ENCODE measurements at regions not wholly inside any gene's neighbourhood (a gene's known extent, or its start where the extent isn't known, plus 50 kb on each side); places are given as distances from the start of the nearest gene placed in this dataset.

GRCh38 chr10:113219446-113219845 lies 269.4 kb downstream of the TCF7L2 start:
- DNase-seq (ENCODE audit: low read depth in 2 of 2), result no peak

DNA sequence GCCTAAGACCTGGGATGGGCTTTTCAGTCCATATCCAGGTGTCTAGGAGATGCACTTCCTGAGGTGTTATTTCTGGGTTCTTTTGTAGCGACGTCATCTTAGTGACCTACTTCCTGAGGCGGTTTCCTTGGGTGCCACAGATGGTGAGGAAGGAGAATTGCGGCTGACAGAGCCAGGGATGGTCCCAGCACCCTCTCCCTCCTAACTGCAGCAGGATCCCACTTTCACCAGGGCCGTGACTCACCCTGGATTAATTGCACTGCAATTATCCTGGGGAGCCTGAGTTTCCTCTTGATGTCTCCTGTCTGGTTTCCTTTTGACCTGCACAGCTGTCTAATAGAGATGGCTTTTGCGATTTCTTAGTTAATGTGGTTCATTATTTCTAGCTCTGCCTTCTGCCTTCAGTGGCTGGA lies 271.7 kb downstream of the TCF7L2 start:
- no peak for DNase-seq (ENCODE audit: low read depth in 2 of 2)

GRCh38 chr10:113222207-113222606 lies 272.2 kb downstream of the TCF7L2 start:
- DNase-seq (ENCODE audit: low read depth in 2 of 2), result no peak

DNA sequence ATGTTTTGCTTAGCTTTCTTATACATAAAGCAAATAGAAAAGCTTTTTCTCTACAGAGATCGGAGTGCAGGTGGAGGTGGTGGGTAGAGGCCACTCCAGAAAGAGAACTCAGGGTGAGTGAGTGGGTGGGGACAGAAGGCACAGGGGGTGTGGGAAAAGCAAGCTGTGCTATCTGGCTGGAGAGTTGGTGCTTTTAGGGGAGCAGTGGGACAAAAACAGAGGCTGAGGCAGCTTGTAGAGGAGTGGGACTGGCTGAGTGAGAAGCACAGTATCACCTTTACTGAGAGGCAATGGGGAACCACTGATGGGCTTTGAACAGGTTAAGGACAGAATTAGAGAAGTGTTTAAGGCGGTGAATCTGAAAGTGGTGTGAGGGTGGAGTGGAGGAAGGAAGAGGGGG lies 275.3 kb downstream of the TCF7L2 start:
- DNase-seq (ENCODE audit: low read depth in 2 of 2), result no peak

DNA sequence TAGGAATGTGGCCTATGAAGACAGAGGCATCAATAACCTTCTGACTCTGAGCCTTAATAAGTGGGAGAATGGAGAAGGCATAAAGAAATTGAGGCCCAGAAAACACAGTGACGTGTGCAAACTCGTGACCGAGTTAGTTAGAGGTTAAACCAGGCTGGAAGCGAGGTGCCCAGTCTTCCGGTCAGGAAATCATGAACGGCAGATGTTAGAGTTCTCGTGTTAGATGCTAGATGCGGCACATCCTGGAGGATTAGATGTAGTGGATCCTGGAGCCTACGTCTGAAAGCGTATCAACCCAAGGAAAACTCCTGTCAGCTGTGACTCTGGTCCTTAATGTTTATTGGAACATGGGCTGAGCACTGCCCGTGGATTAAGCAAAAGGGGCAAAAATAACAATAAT lies 275.9 kb downstream of the TCF7L2 start:
- DNase-seq (ENCODE audit: low read depth in 2 of 2), result no peak

GRCh38 chr10:113226399-113226798 lies 276.4 kb downstream of the TCF7L2 start:
- DNase-seq (ENCODE audit: low read depth in 2 of 2), result no peak

- no peak for DNase-seq (ENCODE audit: low read depth in 2 of 2)
Measured at GRCh38 chr10:113226831-113227445, 276.9 kb downstream of the TCF7L2 start.

GRCh38 chr10:113228530-113228929 lies 278.5 kb downstream of the TCF7L2 start:
- no peak for DNase-seq (ENCODE audit: low read depth in 2 of 2)

DNA sequence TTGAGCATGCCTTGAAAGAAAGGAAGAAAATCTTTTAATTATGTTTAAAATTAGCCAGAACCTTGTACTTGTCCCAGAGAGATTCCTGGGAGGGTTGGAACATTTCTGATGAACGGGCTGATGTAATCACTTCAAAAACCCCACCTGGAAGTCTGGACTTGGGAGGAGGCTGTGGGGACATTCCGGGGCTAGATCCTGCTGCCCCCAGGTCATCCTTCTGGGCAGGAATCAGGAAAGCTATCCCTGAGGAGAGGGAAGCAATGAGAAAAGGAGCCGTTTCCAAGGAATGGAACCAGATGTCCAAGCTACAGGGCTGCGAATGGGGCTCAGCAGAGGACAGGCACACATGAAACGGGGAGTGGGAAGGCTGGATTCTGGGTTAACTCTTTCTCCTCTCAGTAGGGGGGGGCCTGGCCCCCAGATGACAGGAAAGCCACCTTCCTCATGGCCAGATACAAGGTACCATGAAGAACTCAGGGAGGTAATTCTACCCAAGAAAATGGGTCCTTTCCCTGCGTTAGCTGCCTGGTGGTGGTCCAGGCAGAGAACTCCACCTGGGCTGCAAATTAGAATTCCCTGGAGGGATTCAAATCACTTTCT lies 280.1 kb downstream of the TCF7L2 start:
- no peak for DNase-seq (ENCODE audit: low read depth in 2 of 2)

DNA sequence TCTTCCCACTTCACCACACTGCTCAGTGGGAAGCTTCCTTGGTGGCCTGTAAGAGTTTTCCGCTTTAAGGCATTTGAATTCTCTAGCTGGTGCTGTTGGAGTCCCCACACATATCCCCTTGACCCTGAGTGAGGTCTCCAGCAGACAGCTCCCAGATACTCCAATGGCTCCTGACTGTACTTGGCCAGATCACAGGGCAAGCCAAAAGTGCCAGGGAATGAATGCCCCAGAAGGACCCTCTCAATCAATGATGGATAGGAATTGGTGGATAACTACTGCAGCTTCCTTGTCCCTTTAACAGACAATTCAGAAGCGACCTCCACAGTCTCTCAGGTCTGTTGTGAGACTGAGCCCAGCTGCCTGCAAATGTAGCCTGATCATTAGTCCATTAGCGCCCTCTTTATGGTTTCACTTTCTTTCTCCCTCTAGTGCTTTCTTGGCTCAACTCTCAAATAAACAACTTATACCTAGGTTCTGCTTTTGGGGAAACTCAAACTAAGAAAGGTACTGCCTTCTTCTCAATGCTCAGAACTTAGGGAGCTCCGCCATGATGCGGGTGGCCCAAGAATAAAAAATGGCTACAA lies 283.0 kb downstream of the TCF7L2 start:
- DNase-seq (ENCODE audit: low read depth in 2 of 2), result no peak

- DNase-seq (ENCODE audit: low read depth in 2 of 2), result no peak
Measured at GRCh38 chr10:113234481-113234880, 284.4 kb downstream of the TCF7L2 start.

DNA sequence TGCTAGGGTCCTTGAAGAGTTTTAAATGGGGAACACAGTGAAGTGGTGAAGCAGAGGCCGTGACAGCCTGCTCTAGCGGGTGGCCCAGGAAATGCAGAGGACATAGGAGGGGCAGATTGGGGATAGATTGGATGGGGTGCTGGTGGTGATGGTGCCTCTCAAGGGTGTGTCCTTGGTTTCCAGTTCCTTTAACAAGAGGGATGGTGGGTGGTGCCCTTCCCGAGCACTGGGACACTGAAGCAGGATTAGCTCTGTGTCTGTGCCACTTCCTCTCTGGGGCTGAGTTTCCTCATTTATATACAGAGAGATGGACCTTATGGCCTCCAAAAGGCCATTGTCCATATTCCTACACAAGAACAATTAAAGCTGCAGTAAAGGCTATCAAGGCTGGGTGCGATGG lies 285.5 kb downstream of the TCF7L2 start:
- no peak for DNase-seq (ENCODE audit: low read depth in 2 of 2)

- no peak for DNase-seq (ENCODE audit: low read depth in 2 of 2)
Measured at GRCh38 chr10:113236998-113237397, 287.0 kb downstream of the TCF7L2 start.

DNA sequence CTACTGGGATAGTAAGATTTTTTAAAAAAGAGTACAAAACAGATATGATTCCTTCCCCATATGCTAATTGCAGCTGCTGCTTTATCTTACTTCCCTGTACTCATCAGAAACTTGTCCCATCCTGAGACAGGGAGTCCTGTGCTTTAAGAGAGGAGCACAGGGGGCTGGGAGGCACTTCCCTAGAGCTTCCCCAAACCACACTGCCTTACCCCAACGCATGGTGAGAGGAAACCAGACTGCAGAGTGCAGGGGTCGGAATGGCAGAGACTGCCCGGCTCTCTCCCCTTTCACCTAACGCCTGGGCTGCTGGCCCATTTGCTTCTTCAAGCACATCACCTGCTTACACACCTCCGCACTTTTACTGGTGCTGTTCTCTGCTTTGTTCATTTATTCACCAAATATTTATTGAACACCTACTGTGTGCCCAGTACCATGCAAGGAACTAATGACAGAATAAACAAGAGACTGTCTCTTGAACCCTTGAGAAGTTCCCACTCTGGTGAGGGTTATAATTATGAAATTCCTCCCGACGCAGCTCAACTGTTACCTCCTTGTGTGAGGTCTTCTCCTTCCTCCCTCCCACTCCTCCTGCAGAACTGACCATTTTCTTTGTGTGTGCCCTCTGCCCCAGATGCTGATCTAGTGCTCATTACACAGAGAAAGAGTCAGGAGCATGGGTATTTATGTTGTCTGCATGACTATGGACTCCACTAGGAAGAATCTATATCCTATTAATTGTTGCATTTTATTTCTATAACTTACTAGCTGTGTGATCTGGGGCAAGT lies 289.7 kb downstream of the TCF7L2 start:
- no peak for DNase-seq (ENCODE audit: low read depth in 2 of 2)

GRCh38 chr10:113240736-113241135 lies 290.7 kb downstream of the TCF7L2 start:
- DNase-seq (ENCODE audit: low read depth in 2 of 2), result no peak

DNA sequence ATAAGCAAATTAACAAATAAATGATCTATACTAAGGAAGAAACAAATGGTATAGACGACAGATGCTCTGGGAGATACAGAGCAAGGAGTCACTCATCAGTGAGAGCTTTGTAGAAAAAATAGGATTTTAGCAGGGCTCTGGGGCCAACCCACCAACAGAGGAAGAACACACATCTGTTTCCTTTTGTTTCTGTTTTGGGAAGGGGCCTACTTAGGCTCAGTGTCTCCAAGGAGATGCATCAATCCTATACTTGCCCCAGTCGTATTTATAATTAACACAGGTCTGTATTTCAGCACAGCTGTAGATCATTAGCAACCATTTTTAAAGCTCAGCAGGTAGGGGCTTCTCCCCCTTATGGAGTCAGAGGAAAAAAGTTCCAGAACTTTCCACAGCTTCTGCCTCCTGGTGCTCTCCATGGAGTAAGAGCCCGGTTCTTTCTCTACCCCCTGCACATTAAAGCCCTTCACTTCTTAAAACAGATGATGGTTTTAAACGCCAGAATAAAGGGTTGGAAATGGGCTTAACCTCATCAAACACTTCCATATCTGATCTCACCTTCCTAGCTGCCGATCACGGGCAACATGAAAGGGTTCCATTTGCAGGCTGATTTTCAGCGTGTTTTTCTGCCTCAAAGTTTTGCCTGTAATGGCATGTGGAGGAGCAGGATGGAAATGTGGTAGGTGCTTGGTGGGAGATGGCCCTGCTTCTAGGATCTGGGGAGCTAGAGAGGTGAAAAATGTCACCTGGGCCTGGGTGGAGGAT lies 291.7 kb downstream of the TCF7L2 start:
- DNase-seq (ENCODE audit: low read depth in 2 of 2), result no peak

- DNase-seq (ENCODE audit: low read depth in 2 of 2), result no peak
Measured at GRCh38 chr10:113243311-113243710, 293.3 kb downstream of the TCF7L2 start.

DNA sequence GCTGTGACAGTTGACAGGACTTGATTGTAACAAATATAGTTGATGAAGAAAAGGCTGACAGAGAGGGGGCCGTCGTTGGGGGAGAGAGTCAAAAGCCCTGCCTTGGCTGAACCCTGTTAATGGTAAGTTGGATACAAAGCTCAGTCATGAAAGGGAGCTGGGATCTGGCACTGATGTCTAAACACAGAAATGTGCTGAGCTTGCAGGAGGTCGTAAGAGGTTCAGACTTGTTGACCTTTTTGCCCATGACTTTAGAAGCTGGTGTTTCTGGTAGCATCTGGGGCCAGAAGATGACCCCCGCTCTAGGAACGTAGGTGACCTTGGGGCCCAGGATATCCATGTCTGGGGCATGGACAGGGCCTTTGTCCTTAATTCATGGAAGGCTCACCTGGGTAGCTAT lies 294.7 kb downstream of the TCF7L2 start:
- DNase-seq (ENCODE audit: low read depth in 2 of 2), result no peak

DNA sequence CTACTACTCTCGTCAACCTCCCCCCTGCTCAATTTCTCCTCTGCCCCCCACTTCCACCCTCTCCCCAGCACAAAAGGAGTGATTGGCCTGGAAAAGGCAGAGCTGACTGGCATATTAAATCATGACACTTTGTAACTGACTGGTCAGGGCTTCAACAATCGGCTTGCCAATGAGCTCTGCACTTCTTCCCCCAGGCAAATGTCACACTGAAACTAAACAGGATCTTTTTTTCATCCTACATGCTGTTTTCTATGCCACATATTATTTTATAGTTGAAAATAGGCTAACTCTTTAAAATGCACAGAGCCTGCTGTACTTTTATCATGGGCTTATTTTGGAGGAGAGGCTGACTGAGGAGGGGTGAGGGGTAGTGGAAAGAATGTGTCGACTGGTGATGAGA lies 295.2 kb downstream of the TCF7L2 start:
- DNase-seq (ENCODE audit: low read depth in 2 of 2), result no peak

DNA sequence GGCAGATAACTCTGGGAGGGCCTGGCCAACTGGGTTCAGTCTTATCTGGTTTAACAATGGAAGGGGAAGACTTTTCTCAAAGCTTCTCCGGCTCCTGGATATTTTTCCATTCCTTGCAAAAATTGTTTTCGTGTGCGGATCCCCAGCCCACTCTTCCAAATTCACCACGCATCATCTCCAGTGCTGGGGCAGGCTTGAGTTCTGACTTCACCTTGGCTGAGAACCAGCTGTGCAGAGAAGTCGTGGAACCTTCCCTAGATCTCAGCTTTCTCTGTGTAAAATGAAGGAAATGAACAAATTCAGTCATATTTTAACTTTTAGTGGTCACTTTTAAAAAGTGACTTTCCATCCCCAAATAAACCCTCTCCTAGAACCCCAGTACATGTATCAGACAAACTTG lies 297.0 kb downstream of the TCF7L2 start:
- no peak for DNase-seq (ENCODE audit: low read depth in 2 of 2)

GRCh38 chr10:113252650-113253618 lies 299.9 kb upstream of the HABP2 start:
- DNase-seq (ENCODE audit: low read depth in 2 of 2), result no peak

Data from stimulated activated CD8-positive, alpha-beta memory T cell treated with anti-CD3 and anti-CD28 coated beads, Interleukin-15, amount 100 ng/mL, for 4 hours (primary cell).